T-helper 2 cell (primary cell): ENCODE measurements at regions not wholly inside any gene's neighbourhood (a gene's known extent, or its start where the extent isn't known, plus 50 kb on each side); places are given as distances from the start of the nearest gene placed in this dataset.

ENCODE experiments used
- DNase-seq, 5 experiments: peaks; one replicate each; pipeline versions ENCODE4 v3.0.0 to v3.0.0-alpha.2; 2012 to 2022

DNA sequence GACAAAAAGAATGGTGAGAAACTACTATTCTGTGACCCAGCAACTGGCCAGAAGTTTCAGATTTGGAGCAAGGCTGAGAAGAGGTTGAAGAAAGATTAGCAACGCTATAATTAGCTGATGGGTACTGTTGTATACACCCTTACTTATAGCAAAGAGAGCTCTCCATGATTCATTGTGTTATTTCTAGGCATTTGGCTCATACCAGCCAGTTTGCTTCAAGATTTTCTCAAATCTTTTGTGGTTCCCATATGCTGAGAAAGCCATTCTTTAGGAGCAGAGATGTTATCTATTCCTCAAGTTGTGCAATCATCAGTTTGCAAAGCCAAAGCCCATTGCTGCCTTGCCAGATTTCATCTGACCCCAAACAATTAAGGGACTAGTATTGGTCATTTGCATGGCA, 179.4 kb downstream of the ETS1 start:
- no peak for DNase-seq

DNA sequence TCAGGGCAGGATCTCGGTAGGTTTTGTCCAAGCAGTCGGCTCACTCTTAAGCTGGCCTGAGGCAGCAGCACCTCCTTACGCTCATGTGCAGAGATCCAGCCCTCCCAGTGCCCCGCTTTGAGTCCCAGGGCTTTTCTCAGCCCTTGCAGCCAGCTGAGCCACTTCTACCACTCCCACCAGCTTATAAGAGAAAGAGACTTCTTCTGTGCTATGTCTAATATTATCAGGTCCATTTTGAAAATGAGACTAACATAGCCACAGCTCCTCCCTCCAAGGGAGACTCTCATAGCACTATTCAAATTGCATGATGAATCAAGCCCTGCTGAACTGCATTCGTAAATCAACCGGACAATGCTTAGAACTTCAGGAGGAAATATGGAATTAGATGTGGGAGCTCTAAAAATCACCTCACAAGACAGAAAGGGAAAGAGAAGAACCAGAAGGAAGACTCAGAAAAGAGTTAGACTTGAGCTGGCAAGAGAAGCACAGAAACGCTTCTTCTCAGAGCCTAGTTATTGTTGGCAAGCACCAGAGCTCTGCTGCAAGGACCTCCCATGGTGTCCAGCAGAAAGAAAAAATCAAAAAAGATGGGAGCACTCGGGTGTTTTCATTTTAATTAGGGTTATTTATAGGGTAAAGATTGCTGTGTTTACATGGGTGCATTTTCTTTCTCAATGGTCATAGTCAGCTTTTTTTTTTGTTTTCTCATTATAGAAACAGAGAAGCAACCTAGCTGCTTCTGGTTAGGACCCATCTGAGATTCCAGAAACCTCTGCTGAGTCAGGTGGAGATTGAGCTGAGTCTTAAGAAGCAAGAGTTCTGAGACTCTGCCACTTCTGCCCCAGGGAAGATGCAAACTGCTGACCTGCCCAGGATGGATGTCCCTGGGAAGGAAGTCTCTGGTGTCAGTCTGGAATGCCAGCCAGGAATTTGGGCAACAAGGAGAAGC, 181.4 kb downstream of the ETS1 start:
- DNase-seq: no peak

- DNase-seq: no peak
These were observed 182.2 kb downstream of the ETS1 start for GRCh38 chr11:128405112-128405511.

DNA sequence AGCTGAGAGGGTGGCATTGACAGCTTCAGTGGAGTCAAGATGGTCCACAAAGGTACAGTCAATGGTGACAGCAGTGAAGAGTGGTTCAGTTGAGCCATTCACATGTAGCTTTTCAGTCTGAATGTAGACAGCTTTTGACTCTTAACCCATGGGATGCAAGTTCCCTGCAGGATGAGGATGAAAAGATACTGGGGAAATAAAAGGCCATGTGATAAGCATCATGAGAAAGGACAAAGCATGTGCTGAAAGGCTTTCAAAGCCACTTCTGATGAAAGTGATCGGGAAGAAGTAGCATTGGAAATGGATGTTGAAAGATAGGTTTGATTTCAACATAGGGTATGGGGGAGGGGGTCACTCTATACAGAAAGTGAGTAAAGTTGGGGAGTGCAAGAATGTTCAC, 182.9 kb downstream of the ETS1 start:
- DNase-seq: no peak

- no peak for DNase-seq
These were observed 186.8 kb downstream of the ETS1 start for GRCh38 chr11:128400382-128401203.

DNA sequence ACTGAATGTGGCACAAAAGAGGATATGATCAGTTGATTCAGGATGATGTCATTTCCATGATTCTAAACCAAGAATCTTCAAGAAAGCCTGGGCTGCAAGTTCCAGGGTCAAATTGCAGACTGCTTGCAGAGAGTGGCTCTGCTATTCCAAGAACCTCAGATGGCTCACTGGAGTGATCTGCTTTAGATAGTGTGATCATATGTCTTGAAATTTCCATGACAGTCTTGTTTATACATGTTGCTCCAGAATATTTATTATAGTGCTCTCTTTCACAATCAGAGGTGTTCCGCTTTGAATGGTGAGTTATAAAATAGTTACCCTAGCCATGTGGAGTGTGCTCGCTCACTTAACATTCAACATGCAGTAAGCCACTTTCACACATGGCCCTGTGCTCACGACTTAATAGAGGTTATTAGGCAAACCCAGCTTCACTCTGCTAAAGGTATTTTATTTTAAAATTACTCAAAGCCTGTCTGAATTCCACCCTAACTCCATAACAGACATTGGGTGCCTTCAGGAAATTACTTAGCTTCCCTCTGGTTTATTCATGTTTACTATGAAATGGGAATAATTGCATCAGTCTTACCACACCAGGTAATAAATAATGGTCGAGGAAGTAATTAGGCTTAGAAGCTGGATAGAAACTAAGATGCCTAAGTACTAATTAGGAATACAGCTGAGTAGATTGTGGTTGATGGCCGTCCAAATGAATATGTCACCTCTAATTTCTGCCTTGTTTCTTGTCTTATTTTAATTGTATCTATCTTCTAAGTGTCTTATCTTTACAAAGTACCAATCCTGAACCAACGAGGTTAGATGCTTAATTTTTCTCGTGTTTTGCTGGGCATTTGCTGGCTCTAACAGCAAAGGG, 187.9 kb downstream of the ETS1 start:
- DNase-seq: peak in 1 of 5 experiments; percentile 18

- no peak for DNase-seq
These were observed 188.7 kb downstream of the ETS1 start for GRCh38 chr11:128398517-128399250.

DNA sequence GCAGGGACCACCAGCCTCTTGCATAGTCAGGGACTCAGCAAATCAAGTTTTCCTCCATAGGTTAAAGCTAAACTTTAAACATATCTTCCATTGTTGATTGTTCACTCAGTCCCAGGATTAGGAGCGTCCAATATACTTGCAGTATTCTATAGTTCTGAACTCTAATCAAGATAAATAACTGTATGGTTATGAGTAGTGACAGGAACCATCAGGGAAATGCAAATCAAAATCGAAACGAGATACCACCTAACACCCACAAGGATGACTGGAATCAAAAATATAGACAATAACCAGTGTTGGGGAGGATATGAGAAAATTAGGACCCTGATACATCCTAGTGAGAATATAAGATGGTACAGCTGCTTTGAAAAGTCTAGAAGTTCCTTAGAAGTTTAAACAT, 190.0 kb downstream of the ETS1 start:
- DNase-seq: peak in 1 of 5 experiments; percentile 44

GRCh38 chr11:128394431-128395089, 192.8 kb downstream of the ETS1 start:
- DNase-seq: no peak

GRCh38 chr11:128392259-128392658, 195.1 kb downstream of the ETS1 start:
- no peak for DNase-seq

DNA sequence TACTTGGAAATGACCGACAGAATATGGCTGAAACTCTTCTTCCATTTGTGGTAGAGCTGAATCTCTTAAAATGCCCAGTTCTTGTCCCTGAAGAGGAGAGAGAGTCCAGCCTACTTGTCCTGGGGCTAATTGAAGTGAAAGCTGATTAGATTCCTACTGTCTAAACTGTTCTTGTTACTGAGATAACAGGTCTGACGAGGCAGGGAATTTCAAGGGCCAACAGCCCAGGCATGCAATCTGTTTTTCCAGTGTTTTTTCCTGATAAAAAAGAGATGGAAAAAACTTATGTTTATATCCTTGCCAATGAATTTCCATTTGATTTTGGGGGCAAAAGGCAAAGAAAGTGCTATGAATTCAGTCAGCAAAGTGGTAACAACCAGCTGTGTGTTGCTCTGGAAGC, 195.5 kb downstream of the ETS1 start:
- no peak for DNase-seq

DNA sequence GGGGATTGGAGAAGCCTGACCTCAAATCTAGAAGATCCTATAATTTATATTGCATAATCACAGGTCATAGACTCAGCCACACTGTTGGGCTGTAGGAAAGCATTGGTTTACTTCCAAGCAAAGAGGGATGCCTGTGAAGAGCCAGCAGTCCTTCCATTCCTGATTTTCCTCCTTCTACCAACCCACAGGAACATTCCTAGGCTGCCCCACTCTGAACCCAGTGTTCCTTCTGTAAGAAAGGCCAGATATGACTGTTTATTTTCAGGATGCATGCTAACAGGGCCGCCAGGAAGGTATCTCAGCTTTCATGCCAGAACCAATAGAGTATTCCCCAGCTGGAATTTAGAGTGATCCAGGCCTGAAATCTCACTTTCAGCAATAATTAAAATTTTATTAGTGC, 197.1 kb downstream of the ETS1 start:
- no peak for DNase-seq

DNA sequence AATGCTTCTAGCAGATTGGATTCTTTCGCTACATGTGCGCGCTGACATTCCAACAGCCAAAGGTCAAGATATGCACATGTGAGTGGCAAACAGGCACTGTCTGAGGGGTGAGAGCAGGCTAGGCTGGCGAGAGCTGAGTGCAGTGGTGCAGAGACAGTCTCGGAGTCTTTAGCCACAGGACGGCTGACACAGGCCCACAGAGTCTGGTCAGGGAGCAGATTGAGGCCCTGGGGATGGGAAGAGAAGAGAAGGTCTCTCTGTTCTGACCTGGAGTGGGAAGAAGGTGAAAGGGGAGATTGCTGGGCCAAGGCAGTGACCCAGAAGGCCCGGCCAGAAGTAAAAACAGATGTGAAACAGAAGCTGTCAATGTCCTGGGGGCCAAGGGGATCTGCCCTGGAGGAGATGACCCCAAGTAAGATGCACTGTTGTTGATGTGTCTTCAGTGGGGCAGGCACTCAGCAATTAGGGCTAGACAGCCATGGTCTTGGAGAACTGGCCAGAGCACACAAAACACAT, 197.8 kb downstream of the ETS1 start:
- no peak for DNase-seq

GRCh38 chr11:128388206-128388815, 199.0 kb downstream of the ETS1 start:
- no peak for DNase-seq

GRCh38 chr11:128379587-128380580, 207.5 kb downstream of the ETS1 start:
- DNase-seq: peak in 3 of 5 experiments; percentile 9 to 93 (median 18)

GRCh38 chr11:128375961-128376360, 211.4 kb downstream of the ETS1 start:
- peak in 1 of 5 experiments; percentile 58 for DNase-seq

GRCh38 chr11:128374026-128374425, 213.3 kb downstream of the ETS1 start:
- no peak for DNase-seq

- DNase-seq: no peak
These were observed 214.4 kb downstream of the ETS1 start for GRCh38 chr11:128372977-128373376.

GRCh38 chr11:128367573-128367972, 219.8 kb downstream of the ETS1 start:
- DNase-seq: peak in 2 of 5 experiments; percentile 53 to 83
